A673 (cell line): ENCODE measurements at regions not wholly inside any gene's neighbourhood (a gene's known extent, or its start where the extent isn't known, plus 50 kb on each side); places are given as distances from the start of the nearest gene placed in this dataset.

Experiments
- CTCF ChIP-seq: fragments of 300-800, 200-600 bp; sonication (generic); conservative IDR thresholded peaks from 2 replicates; pipeline ENCODE4 v1.5.1; 2017; ENCODE audit warnings: low read depth, mild to moderate bottlenecking, antibody characterized with exemption, low read length, moderate library complexity, mixed read lengths
- EZH2 ChIP-seq: fragments of 200-600 bp; sonication (generic); IDR thresholded peaks from 2 replicates; pipeline ENCODE4 v1.6.1; 2017; ENCODE audit warnings: borderline replicate concordance, low read depth, mild to moderate bottlenecking, mixed read lengths, antibody characterized with exemption, low read length; ENCODE audit not compliant: poor library complexity, severe bottlenecking

DNA sequence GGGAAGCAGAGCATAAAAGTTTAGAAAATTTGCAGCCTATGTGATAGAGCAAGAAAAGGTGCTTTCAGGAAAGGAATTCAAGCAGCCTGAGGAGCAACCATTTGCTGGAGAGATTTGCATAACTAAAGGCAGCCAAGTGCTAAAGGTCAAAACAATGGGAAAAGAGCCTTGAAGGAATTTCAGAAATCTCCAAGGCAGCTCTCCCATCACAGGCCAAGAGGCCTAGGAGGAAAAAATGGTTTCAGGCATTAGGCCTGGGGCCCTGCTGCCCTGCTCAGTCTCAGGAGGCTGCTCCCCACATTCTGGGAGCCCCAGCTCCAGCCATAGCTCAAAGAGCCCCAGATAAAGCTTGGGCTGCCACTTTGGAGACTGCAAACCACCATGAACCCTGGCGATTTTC is 95.9 kb upstream of the UNC5B start:
- TF ChIP-seq CTCF (no peak), EZH2 (no peak)
